NCI-H2107 (cell line): ENCODE measurements at regions not wholly inside any gene's neighbourhood (a gene's known extent, or its start where the extent isn't known, plus 50 kb on each side); places are given as distances from the start of the nearest gene placed in this dataset.
"Not testable (repeated sequence)": the region's sequence is repeated elsewhere in the genome, so short reads cannot be mapped to it uniquely, and the experiment has no call there.

Experiments used
- DNase-seq: peaks from one replicate; lab custom pipeline; 2025; lab: John Stamatoyannopoulos, UW

GRCh38 chr5:15096686-15097085 lies 225.1 kb upstream of the ANKH start:
- not testable (repeated sequence) for DNase-seq

GRCh38 chr5:15092801-15093200 lies 221.2 kb upstream of the ANKH start:
- DNase-seq = no peak

GRCh38 chr5:15085671-15086070 lies 214.1 kb upstream of the ANKH start:
- DNase-seq = no peak

GRCh38 chr5:15082096-15082495 lies 210.5 kb upstream of the ANKH start:
- no peak for DNase-seq

GRCh38 chr5:15080219-15080618 lies 208.6 kb upstream of the ANKH start:
- no peak for DNase-seq

GRCh38 chr5:15079566-15079965 lies 208.0 kb upstream of the ANKH start:
- no peak for DNase-seq

- DNase-seq = no peak
Measured at GRCh38 chr5:15074651-15075050, 203.1 kb upstream of the ANKH start.

- no peak for DNase-seq
Measured at GRCh38 chr5:15073453-15073852, 201.9 kb upstream of the ANKH start.

- DNase-seq = no peak
Measured at GRCh38 chr5:15070907-15071306, 199.3 kb upstream of the ANKH start.

- no peak for DNase-seq
Measured at GRCh38 chr5:15069407-15069905, 197.9 kb upstream of the ANKH start.

- no peak for DNase-seq
Measured at GRCh38 chr5:15065091-15065490, 193.5 kb upstream of the ANKH start.

GRCh38 chr5:15064396-15064795 lies 192.8 kb upstream of the ANKH start:
- DNase-seq = no peak

GRCh38 chr5:15056988-15057592 lies 185.5 kb upstream of the ANKH start:
- no peak for DNase-seq

- no peak for DNase-seq
Measured at GRCh38 chr5:15044521-15044920, 172.9 kb upstream of the ANKH start.

GRCh38 chr5:15037247-15037908 lies 165.8 kb upstream of the ANKH start:
- DNase-seq = no peak

- no peak for DNase-seq
Measured at GRCh38 chr5:15034379-15034778, 162.8 kb upstream of the ANKH start.

GRCh38 chr5:15031180-15031579 lies 159.6 kb upstream of the ANKH start:
- DNase-seq = no peak

- no peak for DNase-seq
Measured at GRCh38 chr5:15027764-15028163, 156.2 kb upstream of the ANKH start.

- DNase-seq = no peak
Measured at GRCh38 chr5:15026944-15027343, 155.4 kb upstream of the ANKH start.

GRCh38 chr5:15026011-15026893 lies 154.7 kb upstream of the ANKH start:
- DNase-seq = no peak

GRCh38 chr5:15023846-15024245 lies 152.3 kb upstream of the ANKH start:
- no peak for DNase-seq

- no peak for DNase-seq
Measured at GRCh38 chr5:15023266-15023665, 151.7 kb upstream of the ANKH start.
